Activated naive CD4-positive, alpha-beta T cell treated with anti-CD3 and anti-CD28 coated beads, Interleukin-2, amount 50 U/mL, for 24 hours (primary cell): ENCODE measurements at regions not wholly inside any gene's neighbourhood (a gene's known extent, or its start where the extent isn't known, plus 50 kb on each side); places are given as distances from the start of the nearest gene placed in this dataset.

Source experiments
- H3K27ac Mint-ChIP-seq: one replicate; pipeline ENCODE4 v1.8.0; 2021; ENCODE audit warnings: mild to moderate bottlenecking, mixed read lengths
- H3K27me3 Mint-ChIP-seq: one replicate; pipeline ENCODE4 v1.8.0; 2021; ENCODE audit warnings: mixed read lengths
- H3K36me3 Mint-ChIP-seq: one replicate; pipeline ENCODE4 v1.8.0; 2021; ENCODE audit warnings: mixed read lengths
- H3K4me1 Mint-ChIP-seq: one replicate; pipeline ENCODE4 v1.8.0; 2021; ENCODE audit warnings: mixed read lengths
- H3K4me3 Mint-ChIP-seq: one replicate; pipeline ENCODE4 v1.8.0; 2021; ENCODE audit warnings: mild to moderate bottlenecking, mixed read lengths
- H3K9me3 Mint-ChIP-seq: one replicate; pipeline ENCODE4 v1.8.0; 2021; ENCODE audit warnings: mixed read lengths

DNA sequence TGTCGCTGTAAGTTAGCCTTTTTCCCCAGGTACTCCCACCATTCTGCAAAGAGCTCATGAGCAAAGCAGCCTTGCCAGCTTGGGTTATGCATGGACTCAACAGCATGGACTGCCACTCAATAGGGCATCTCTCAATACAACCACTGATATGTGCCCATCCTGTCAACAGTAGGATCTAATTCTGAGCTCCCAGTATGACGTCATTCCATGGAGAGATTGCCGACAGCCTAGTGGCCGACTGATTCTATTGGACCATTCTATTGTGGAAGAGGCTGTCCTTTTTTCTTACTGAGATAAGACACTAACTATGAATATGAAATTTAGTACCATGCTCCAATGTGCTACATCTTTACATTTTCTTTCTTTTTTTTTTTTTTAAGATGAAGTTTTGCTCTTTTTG, 2389.0 kb upstream of the AGA start:
- Mint-ChIP-seq H3K4me1 (no peaks in the 10 kb centered on the region), H3K9me3 (no peaks in the 10 kb centered on the region), H3K27ac (no peak overlapping the region), H3K27me3 (no peaks in the 10 kb centered on the region), H3K36me3 (no peaks in the 10 kb centered on the region), H3K4me3 (no peak overlapping the region)

GRCh38 chr4:179836179-179837075, 2394.2 kb upstream of the AGA start:
- H3K4me1 Mint-ChIP-seq = no peaks in the 10 kb centered on the region
- H3K9me3 Mint-ChIP-seq = peaks cover 5% of the 10 kb centered on the region
- no peak overlapping the region for H3K27ac Mint-ChIP-seq
- H3K36me3 Mint-ChIP-seq = no peaks in the 10 kb centered on the region
- no peak overlapping the region for H3K4me3 Mint-ChIP-seq
- H3K27me3 Mint-ChIP-seq = no peaks in the 10 kb centered on the region

GRCh38 chr4:179843370-179843769, 2399.8 kb upstream of the TENM3 start:
- no peak overlapping the region for H3K27ac Mint-ChIP-seq
- H3K4me1 Mint-ChIP-seq = no peaks in the 10 kb centered on the region
- no peak overlapping the region for H3K4me3 Mint-ChIP-seq
- H3K27me3 Mint-ChIP-seq = no peaks in the 10 kb centered on the region
- no peaks in the 10 kb centered on the region for H3K36me3 Mint-ChIP-seq
- H3K9me3 Mint-ChIP-seq = peaks cover 5% of the 10 kb centered on the region

DNA sequence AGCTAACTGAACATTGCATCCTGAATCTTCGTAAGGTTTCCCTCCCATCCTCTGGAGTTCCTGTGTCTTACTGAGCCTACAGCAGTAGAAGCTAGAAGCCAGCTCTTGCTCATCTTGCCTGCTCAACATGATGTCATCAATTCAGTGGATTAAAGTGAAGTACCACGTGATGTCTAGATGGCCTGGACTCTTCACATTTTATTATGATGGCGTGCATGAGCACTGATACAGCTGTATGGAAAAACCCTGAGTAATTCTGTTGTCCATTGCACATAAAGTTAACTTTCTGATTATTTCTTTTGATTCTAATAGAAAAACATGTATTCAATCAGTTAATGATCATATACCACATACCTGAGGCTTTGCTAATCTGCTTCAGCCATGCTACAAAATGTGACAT, 2387.7 kb upstream of the TENM3 start:
- Mint-ChIP-seq H3K36me3 (no peaks in the 10 kb centered on the region), H3K27ac (no peak overlapping the region)

DNA sequence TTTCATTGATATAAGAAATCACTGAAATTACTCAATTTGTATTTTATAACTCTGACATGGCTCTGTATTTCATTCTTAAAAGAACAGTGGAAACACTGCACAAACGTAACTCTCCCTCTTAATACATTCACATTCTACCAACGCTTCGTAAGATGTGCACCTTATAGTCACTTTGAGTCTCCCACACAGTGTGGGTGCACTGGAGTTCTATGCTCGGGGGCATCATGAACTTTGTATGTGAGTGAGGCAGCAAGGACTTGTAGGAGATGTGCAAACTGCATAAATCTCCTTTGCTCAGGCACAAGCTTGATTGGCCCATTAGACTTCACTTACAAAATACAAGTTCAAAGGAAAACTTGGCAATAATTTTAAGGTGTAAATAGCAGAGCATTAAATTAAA, 2385.0 kb upstream of the TENM3 start:
- no peak overlapping the region for H3K4me3 Mint-ChIP-seq
- no peaks in the 10 kb centered on the region for H3K4me1 Mint-ChIP-seq
- H3K27me3 Mint-ChIP-seq = no peaks in the 10 kb centered on the region
- H3K36me3 Mint-ChIP-seq = no peaks in the 10 kb centered on the region
- H3K9me3 Mint-ChIP-seq = peaks cover 10% of the 10 kb centered on the region
- H3K27ac Mint-ChIP-seq = no peak overlapping the region

More for the DNA sequence above, 2387.7 kb upstream of the TENM3 start:
- peaks cover 10% of the 10 kb centered on the region for H3K9me3 Mint-ChIP-seq
- H3K4me1 Mint-ChIP-seq = no peaks in the 10 kb centered on the region
- H3K27me3 Mint-ChIP-seq = no peaks in the 10 kb centered on the region
- no peak overlapping the region for H3K4me3 Mint-ChIP-seq

GRCh38 chr4:179867300-179867878, 2375.8 kb upstream of the TENM3 start:
- Mint-ChIP-seq H3K4me3 (no peak overlapping the region), H3K36me3 (no peaks in the 10 kb centered on the region), H3K27ac (no peak overlapping the region), H3K27me3 (no peaks in the 10 kb centered on the region), H3K9me3 (no peaks in the 10 kb centered on the region), H3K4me1 (no peaks in the 10 kb centered on the region)

- no peaks in the 10 kb centered on the region for H3K9me3 Mint-ChIP-seq
- H3K4me3 Mint-ChIP-seq = no peak overlapping the region
Measured at GRCh38 chr4:179871726-179872125, 2371.5 kb upstream of the TENM3 start.

DNA sequence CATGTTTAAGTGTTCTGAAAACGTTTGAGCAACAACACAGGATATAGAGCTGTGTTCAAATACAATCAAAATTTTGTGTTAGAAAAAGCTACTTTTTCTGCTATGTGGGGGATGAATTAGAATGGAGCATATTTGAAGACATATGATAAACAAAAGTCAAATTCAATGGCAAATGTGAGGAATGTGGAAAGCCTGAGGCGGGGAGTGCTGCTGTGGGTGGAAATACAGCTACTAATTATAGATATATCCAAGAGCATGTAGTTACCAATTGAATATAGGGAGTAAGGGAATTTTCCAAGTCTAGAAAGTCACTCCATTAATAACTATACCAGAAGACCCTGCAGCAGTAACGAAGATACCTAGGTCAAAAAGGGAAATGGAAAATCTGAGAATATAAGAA, 2370.4 kb upstream of the TENM3 start:
- no peak overlapping the region for H3K27ac Mint-ChIP-seq
- H3K36me3 Mint-ChIP-seq = no peaks in the 10 kb centered on the region
- H3K4me1 Mint-ChIP-seq = no peaks in the 10 kb centered on the region
- no peak overlapping the region for H3K4me3 Mint-ChIP-seq
- H3K27me3 Mint-ChIP-seq = no peaks in the 10 kb centered on the region
- H3K9me3 Mint-ChIP-seq = no peaks in the 10 kb centered on the region

More at GRCh38 chr4:179871726-179872125, 2371.5 kb upstream of the TENM3 start:
- Mint-ChIP-seq H3K4me1 (no peaks in the 10 kb centered on the region), H3K27ac (no peak overlapping the region), H3K36me3 (no peaks in the 10 kb centered on the region), H3K27me3 (no peaks in the 10 kb centered on the region)

DNA sequence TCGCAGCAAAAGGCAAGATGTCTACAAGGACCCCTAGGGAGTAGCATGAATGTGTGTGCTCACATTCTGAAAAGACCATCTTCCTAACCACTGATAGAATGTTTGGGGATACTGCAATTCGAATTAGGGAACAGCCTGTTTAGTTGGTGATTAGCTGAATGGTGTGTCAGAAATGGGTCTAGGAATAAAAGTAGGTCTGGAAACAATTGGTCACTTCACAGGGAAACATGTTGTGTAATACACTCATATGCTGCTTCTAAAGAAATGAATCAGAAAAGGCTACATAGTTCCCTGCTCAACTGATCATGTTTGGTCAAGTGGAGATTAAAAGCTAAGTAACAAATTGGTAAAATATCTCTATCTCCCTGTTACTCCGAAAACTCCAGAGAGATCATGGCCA, 2362.4 kb upstream of the TENM3 start:
- H3K4me3 Mint-ChIP-seq = no peak overlapping the region
- no peaks in the 10 kb centered on the region for H3K4me1 Mint-ChIP-seq
- H3K9me3 Mint-ChIP-seq = peaks cover 5% of the 10 kb centered on the region
- no peaks in the 10 kb centered on the region for H3K36me3 Mint-ChIP-seq
- no peaks in the 10 kb centered on the region for H3K27me3 Mint-ChIP-seq
- H3K27ac Mint-ChIP-seq = no peak overlapping the region

GRCh38 chr4:179894066-179894778, 2349.0 kb upstream of the TENM3 start:
- Mint-ChIP-seq H3K27ac (no peak overlapping the region), H3K27me3 (no peaks in the 10 kb centered on the region), H3K9me3 (peaks cover 6% of the 10 kb centered on the region), H3K4me3 (no peak overlapping the region), H3K4me1 (no peaks in the 10 kb centered on the region), H3K36me3 (no peaks in the 10 kb centered on the region)

DNA sequence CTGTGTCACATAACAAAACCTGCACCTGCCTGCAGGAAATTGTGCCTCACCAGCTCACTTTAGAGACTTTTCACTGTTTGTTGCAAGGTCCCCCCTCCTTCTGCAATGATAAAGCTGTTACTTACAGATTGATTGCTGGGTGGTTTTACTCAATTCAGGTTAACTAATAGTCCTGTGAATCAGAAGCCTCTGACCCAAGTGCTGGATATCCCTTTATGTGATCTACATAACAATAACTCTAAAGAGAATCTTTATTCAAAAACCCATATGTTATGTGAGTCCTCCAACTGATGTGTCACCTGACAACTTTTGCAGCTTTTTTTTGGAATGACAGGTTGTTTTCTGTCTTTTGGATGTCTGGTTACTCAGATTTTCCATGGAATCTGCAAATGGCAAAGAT, 2323.6 kb upstream of the TENM3 start:
- Mint-ChIP-seq H3K27ac (no peak overlapping the region), H3K4me1 (no peaks in the 10 kb centered on the region), H3K9me3 (peaks cover 5% of the 10 kb centered on the region), H3K4me3 (no peak overlapping the region), H3K36me3 (no peaks in the 10 kb centered on the region), H3K27me3 (no peaks in the 10 kb centered on the region)

GRCh38 chr4:179927473-179927872, 2315.7 kb upstream of the TENM3 start:
- Mint-ChIP-seq H3K27me3 (no peaks in the 10 kb centered on the region), H3K36me3 (no peaks in the 10 kb centered on the region), H3K4me1 (no peaks in the 10 kb centered on the region), H3K9me3 (peaks cover 5% of the 10 kb centered on the region), H3K27ac (no peak overlapping the region), H3K4me3 (no peak overlapping the region)

DNA sequence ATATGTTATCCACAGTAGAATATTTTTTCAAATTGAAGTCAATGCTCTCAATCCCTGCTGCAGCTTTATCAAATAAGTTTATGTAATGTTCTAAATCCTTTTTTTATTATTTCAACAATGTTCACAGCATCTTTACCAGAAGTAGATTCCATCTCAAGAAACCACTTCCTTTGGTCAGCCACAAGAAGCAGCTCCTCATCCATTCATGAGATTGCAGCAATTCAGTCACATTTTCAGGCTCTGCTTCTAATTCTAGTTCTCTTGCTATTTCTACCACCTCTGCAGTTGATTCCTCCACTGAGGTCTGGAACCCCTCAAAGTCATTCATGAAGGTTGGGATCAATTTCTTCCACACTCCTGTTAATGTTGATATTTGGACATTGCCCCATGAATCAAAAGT, 2301.3 kb upstream of the TENM3 start:
- Mint-ChIP-seq H3K9me3 (peaks cover 19% of the 10 kb centered on the region), H3K36me3 (no peaks in the 10 kb centered on the region), H3K27ac (no peak overlapping the region), H3K4me3 (no peak overlapping the region), H3K27me3 (no peaks in the 10 kb centered on the region), H3K4me1 (no peaks in the 10 kb centered on the region)

DNA sequence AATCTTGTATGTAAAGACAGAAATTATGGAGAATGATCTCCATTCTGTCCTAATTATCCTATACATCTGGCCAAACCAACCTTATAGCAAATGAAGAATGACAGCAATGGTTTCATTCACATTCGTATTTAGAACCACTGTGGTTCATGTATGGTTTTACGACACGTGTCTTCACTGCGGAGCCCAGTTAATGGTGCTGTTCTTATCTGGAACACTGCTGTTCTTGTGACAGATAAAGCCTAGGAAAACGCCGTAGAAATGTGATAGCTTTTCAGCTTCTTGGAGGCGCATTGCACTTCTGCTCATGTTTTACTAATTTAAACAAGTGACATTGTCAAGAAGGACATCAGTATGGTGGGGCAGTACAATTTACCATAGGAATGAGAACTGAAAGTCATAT, 2266.4 kb upstream of the TENM3 start:
- Mint-ChIP-seq H3K36me3 (no peaks in the 10 kb centered on the region), H3K4me3 (no peak overlapping the region), H3K9me3 (no peaks in the 10 kb centered on the region), H3K27me3 (no peaks in the 10 kb centered on the region), H3K4me1 (no peaks in the 10 kb centered on the region), H3K27ac (no peak overlapping the region)

DNA sequence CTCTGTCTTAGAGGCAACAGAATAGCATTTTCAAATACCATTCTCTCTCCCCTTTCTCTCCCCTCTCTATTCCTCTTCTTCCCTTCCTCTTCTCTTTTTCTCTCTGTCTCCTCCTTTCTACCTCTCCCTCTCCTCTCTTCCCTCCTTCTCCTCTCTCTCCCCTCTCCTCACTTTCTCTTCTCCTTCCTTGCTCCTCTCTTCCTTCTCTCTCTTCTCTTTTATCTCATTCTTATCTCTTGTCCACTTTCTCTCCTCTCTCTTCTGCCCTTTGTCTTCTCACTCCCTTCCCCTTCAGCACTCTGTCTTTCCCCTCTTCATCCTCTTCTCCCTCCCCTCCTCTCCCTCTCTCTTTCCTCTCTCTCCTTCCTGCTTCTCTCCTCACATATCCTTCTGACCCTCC, 2265.8 kb upstream of the TENM3 start:
- Mint-ChIP-seq H3K4me3 (no peak overlapping the region), H3K27ac (no peak overlapping the region), H3K27me3 (no peaks in the 10 kb centered on the region), H3K4me1 (no peaks in the 10 kb centered on the region), H3K36me3 (no peaks in the 10 kb centered on the region), H3K9me3 (no peaks in the 10 kb centered on the region)

GRCh38 chr4:179981161-179981560, 2262.0 kb upstream of the TENM3 start:
- Mint-ChIP-seq H3K36me3 (no peaks in the 10 kb centered on the region), H3K9me3 (no peaks in the 10 kb centered on the region)

More at GRCh38 chr4:179981161-179981560, 2262.0 kb upstream of the TENM3 start:
- Mint-ChIP-seq H3K4me3 (no peak overlapping the region), H3K4me1 (no peaks in the 10 kb centered on the region), H3K27ac (no peak overlapping the region), H3K27me3 (no peaks in the 10 kb centered on the region)
